ENCODE measurements at regions not wholly inside any gene's neighbourhood (a gene's known extent, or its start where the extent isn't known, plus 50 kb on each side); places are given as distances from the start of the nearest gene placed in this dataset.

- no peaks in the 10 kb centered on the region for H3K36me3 ChIP-seq
- no peak overlapping the region for H3K4me3 ChIP-seq
- intact Hi-C loops (cut with DNase I) = no loop called here
- H3K27ac ChIP-seq = no peak overlapping the region
- no peaks in the 10 kb centered on the region for H3K4me1 ChIP-seq
- no peak for DNase-seq (ENCODE audit: low spot score in 2 of 2)
- no peak for TF ChIP-seq CTCF (IDR thresholded peaks at IDR 0.05)
- H3K27me3 ChIP-seq = no peaks in the 10 kb centered on the region
- H3K9me3 ChIP-seq = no peaks in the 10 kb centered on the region
Observed at GRCh38 chr14:45838597-45838996, 585.6 kb upstream of the MIS18BP1 start.

GRCh38 chr14:45819107-45819506, 566.1 kb upstream of the MIS18BP1 start:
- H3K4me3 ChIP-seq = no peak overlapping the region
- no peaks in the 10 kb centered on the region for H3K27me3 ChIP-seq
- intact Hi-C loops (cut with DNase I) = no loop called here
- H3K27ac ChIP-seq = no peak overlapping the region
- no peak for DNase-seq (ENCODE audit: low spot score in 2 of 2)
- no peak for TF ChIP-seq CTCF (IDR thresholded peaks at IDR 0.05)
- no peaks in the 10 kb centered on the region for H3K36me3 ChIP-seq
- no peaks in the 10 kb centered on the region for H3K9me3 ChIP-seq
- H3K4me1 ChIP-seq = no peaks in the 10 kb centered on the region

GRCh38 chr14:45811155-45811554, 558.2 kb upstream of the MIS18BP1 start:
- no peak for TF ChIP-seq CTCF (IDR thresholded peaks at IDR 0.05)
- Histone ChIP-seq H3K9me3 (no peaks in the 10 kb centered on the region), H3K27me3 (no peaks in the 10 kb centered on the region), H3K27ac (no peak overlapping the region), H3K4me3 (no peak overlapping the region), H3K4me1 (no peaks in the 10 kb centered on the region), H3K36me3 (no peaks in the 10 kb centered on the region)
- intact Hi-C loops (cut with DNase I) = no loop called here
- no peak for DNase-seq (ENCODE audit: low spot score in 2 of 2)

GRCh38 chr14:45810152-45810872, 557.3 kb upstream of the MIS18BP1 start:
- Histone ChIP-seq H3K36me3 (no peaks in the 10 kb centered on the region), H3K9me3 (no peaks in the 10 kb centered on the region), H3K27ac (no peak overlapping the region), H3K4me1 (no peaks in the 10 kb centered on the region), H3K4me3 (no peak overlapping the region), H3K27me3 (no peaks in the 10 kb centered on the region)
- no peak for TF ChIP-seq CTCF (IDR thresholded peaks at IDR 0.05)
- DNase-seq (ENCODE audit: low spot score in 2 of 2) = no peak
- intact Hi-C loops (cut with DNase I) = no loop called here

GRCh38 chr14:45807178-45807899, 554.3 kb upstream of the MIS18BP1 start:
- no peaks in the 10 kb centered on the region for H3K27me3 ChIP-seq
- H3K9me3 ChIP-seq = no peaks in the 10 kb centered on the region
- no peaks in the 10 kb centered on the region for H3K4me1 ChIP-seq
- intact Hi-C loops (cut with DNase I) = no loop called here
- no peak overlapping the region for H3K27ac ChIP-seq
- H3K36me3 ChIP-seq = no peaks in the 10 kb centered on the region
- no peak for TF ChIP-seq CTCF (IDR thresholded peaks at IDR 0.05)
- H3K4me3 ChIP-seq = no peak overlapping the region
- DNase-seq (ENCODE audit: low spot score in 2 of 2) = no peak
